ENCODE measurements at regions not wholly inside any gene's neighbourhood (a gene's known extent, or its start where the extent isn't known, plus 50 kb on each side); places are given as distances from the start of the nearest gene placed in this dataset.

- TF ChIP-seq EZH2 (IDR thresholded peaks at IDR 0.05) (no peak), EZH2phosphoT487 (IDR thresholded peaks at IDR 0.05) (no peak), CTCF (IDR thresholded peaks at IDR 0.05) (no peak)
- H3K4me1 ChIP-seq: no peaks in the 10 kb centered on the region
- no peaks in the 10 kb centered on the region for H3K9me3 Mint-ChIP-seq
Observed at GRCh38 chrX:49773993-49774392, 55.1 kb upstream of the PAGE4 start.

GRCh38 chrX:49767236-49767635 is 61.9 kb upstream of the PAGE4 start:
- TF ChIP-seq CTCF (IDR thresholded peaks at IDR 0.05) (no peak), EZH2phosphoT487 (IDR thresholded peaks at IDR 0.05) (no peak), EZH2 (IDR thresholded peaks at IDR 0.05) (no peak)
- Histone ChIP-seq H3K4me3 (no peak overlapping the region), H3K79me2 (ENCODE audit: low read depth) (no peaks in the 10 kb centered on the region), H3K9ac (no peak overlapping the region), H3K4me1 (no peaks in the 10 kb centered on the region), H4K20me1 (ENCODE audit: low read depth) (no peaks in the 10 kb centered on the region), H3K9me3 (ENCODE audit: low read depth) (peaks cover 1% of the 10 kb centered on the region), H3K27ac (no peak overlapping the region), H3K36me3 (no peaks in the 10 kb centered on the region), H2AFZ (replicated peaks) (no peak overlapping the region), H3K27me3 (no peaks in the 10 kb centered on the region), H3K4me2 (no peak overlapping the region), H3F3A (ENCODE audit: low read depth) (no peaks in the 10 kb centered on the region)
- Mint-ChIP-seq H3K4me3 (no peak overlapping the region), H3K27ac (no peak overlapping the region), H3K9me3 (no peaks in the 10 kb centered on the region), H3K27me3 (ENCODE audit: insufficient read depth, low read depth) (peaks cover 2% of the 10 kb centered on the region), H3K4me1 (no peaks in the 10 kb centered on the region), H3K36me3 (no peaks in the 10 kb centered on the region)
- DNase-seq (ENCODE audit: low spot score): no peak

More at GRCh38 chrX:49773993-49774392, 55.1 kb upstream of the PAGE4 start:
- DNase-seq (ENCODE audit: low spot score): no peak
- peaks cover 3% of the 10 kb centered on the region for H3K36me3 ChIP-seq
- H3K9ac ChIP-seq: no peak overlapping the region
- H3K4me1 Mint-ChIP-seq: no peaks in the 10 kb centered on the region
- no peak overlapping the region for H3K4me2 ChIP-seq
- H3K4me3 ChIP-seq: no peak overlapping the region
- H3K27me3 ChIP-seq: no peaks in the 10 kb centered on the region
- no peaks in the 10 kb centered on the region for H3K36me3 Mint-ChIP-seq
- no peak overlapping the region for H3K27ac Mint-ChIP-seq
- H3K27me3 Mint-ChIP-seq (ENCODE audit: insufficient read depth, low read depth): peaks cover 2% of the 10 kb centered on the region
- no peak overlapping the region for H2AFZ ChIP-seq (replicated peaks)
- H3K4me3 Mint-ChIP-seq: no peak overlapping the region
- H4K20me1 ChIP-seq (ENCODE audit: low read depth): no peaks in the 10 kb centered on the region
- no peaks in the 10 kb centered on the region for H3K79me2 ChIP-seq (ENCODE audit: low read depth)
- peaks cover 11% of the 10 kb centered on the region for H3K9me3 ChIP-seq (ENCODE audit: low read depth)
- H3F3A ChIP-seq (ENCODE audit: low read depth): no peaks in the 10 kb centered on the region
- H3K27ac ChIP-seq: no peak overlapping the region

GRCh38 chrX:49762175-49762720 is 66.5 kb upstream of the PAGE1 start:
- H3K79me2 ChIP-seq (ENCODE audit: low read depth): no peaks in the 10 kb centered on the region
- no peak overlapping the region for H2AFZ ChIP-seq (replicated peaks)
- no peaks in the 10 kb centered on the region for H3K36me3 Mint-ChIP-seq
- H3K4me2 ChIP-seq: no peak overlapping the region
- H3K4me1 ChIP-seq: no peaks in the 10 kb centered on the region
- no peak overlapping the region for H3K4me3 ChIP-seq
- TF ChIP-seq EZH2 (IDR thresholded peaks at IDR 0.05) (no peak), CTCF (IDR thresholded peaks at IDR 0.05) (no peak), EZH2phosphoT487 (IDR thresholded peaks at IDR 0.05) (no peak)
- peak; percentile 4 for DNase-seq (ENCODE audit: low spot score)
- H3K9me3 ChIP-seq (ENCODE audit: low read depth): no peaks in the 10 kb centered on the region
- no peaks in the 10 kb centered on the region for H4K20me1 ChIP-seq (ENCODE audit: low read depth)
- no peak overlapping the region for H3K9ac ChIP-seq
- no peaks in the 10 kb centered on the region for H3F3A ChIP-seq (ENCODE audit: low read depth)
- no peaks in the 10 kb centered on the region for H3K9me3 Mint-ChIP-seq
- H3K4me3 Mint-ChIP-seq: no peak overlapping the region
- no peaks in the 10 kb centered on the region for H3K36me3 ChIP-seq
- H3K27ac ChIP-seq: no peak overlapping the region
- H3K27me3 ChIP-seq: no peaks in the 10 kb centered on the region
- no peak overlapping the region for H3K27ac Mint-ChIP-seq
- H3K4me1 Mint-ChIP-seq: peaks cover 8% of the 10 kb centered on the region
- peaks cover 2% of the 10 kb centered on the region for H3K27me3 Mint-ChIP-seq (ENCODE audit: insufficient read depth, low read depth)

All from neural progenitor cell (in vitro differentiated cells).